ENCODE measurements at regions not wholly inside any gene's neighbourhood (a gene's known extent, or its start where the extent isn't known, plus 50 kb on each side); places are given as distances from the start of the nearest gene placed in this dataset.

DNA sequence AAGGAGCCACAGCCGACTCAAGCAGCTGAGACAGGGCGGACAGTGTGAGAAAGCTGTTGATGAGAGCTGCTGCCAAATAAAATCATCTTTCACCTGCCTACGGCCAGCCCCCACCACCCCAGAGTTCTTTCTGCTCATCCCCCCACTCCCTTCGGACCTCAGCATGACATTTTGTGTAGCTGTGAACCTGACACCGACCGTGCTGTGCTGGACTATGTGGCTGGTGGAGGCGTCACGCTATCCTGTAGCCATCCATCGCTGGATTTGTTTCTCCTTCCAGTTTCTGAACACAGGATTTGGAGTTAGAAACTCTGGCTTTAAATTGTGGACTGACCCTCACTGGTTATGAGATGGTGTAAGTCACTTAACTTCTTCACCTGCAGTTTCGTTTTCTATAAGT, 317.3 kb downstream of the DCDC2C start:
- intact Hi-C loops (cut with micrococcal nuclease), result no loop called here
- TF ChIP-seq, protein P1, sequence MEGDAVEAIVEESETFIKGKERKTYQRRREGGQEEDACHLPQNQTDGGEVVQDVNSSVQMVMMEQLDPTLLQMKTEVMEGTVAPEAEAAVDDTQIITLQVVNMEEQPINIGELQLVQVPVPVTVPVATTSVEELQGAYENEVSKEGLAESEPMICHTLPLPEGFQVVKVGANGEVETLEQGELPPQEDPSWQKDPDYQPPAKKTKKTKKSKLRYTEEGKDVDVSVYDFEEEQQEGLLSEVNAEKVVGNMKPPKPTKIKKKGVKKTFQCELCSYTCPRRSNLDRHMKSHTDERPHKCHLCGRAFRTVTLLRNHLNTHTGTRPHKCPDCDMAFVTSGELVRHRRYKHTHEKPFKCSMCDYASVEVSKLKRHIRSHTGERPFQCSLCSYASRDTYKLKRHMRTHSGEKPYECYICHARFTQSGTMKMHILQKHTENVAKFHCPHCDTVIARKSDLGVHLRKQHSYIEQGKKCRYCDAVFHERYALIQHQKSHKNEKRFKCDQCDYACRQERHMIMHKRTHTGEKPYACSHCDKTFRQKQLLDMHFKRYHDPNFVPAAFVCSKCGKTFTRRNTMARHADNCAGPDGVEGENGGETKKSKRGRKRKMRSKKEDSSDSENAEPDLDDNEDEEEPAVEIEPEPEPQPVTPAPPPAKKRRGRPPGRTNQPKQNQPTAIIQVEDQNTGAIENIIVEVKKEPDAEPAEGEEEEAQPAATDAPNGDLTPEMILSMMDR (IDR thresholded peaks at IDR 0.05), result no peak

DNA sequence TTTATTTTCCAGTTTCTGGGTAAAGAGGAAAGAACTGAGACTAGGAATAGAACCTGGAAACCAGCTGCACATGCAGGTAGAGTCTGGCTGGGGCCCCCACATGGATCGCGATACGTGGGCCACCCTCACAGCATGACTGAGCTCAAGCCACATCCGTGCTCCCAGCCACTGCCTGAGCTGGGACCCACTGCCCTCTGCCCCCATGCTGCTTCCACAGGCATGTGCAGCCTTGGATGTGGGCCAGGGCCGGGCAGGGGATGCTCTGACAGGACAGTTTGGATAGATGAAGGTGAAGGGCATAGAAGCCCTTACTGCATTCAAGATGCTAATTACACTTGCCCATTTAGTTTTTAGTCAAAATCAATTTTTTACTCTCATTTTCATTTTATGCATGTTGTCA, 321.2 kb downstream of the DCDC2C start:
- intact Hi-C loops (cut with micrococcal nuclease), result no loop called here
- H3K27me3 Mint-ChIP-seq, result no peaks in the 10 kb centered on the region
- H3K27ac Mint-ChIP-seq, result no peak overlapping the region
- CTCF ChIA-PET, result no interaction called here
- POLR2A ChIA-PET, result no interaction called here
- no peaks in the 10 kb centered on the region for H3K36me3 Mint-ChIP-seq (ENCODE audit: low read depth)
- ATAC-seq (ENCODE audit: low read depth), result no peak
- H3K4me1 Mint-ChIP-seq, result no peaks in the 10 kb centered on the region
- TF ChIP-seq, protein P1 (IDR thresholded peaks at IDR 0.05), result no peak
- H3K9me3 Mint-ChIP-seq, result peaks cover 7% of the 10 kb centered on the region
- H3K4me3 Mint-ChIP-seq, result no peak overlapping the region
- DNase-seq, result no peak

More for the DNA sequence above, 317.3 kb downstream of the DCDC2C start:
- Mint-ChIP-seq H3K27ac (no peak overlapping the region), H3K9me3 (peaks cover 12% of the 10 kb centered on the region), H3K36me3 (ENCODE audit: low read depth) (no peaks in the 10 kb centered on the region), H3K4me3 (no peak overlapping the region), H3K4me1 (no peaks in the 10 kb centered on the region), H3K27me3 (no peaks in the 10 kb centered on the region)
- ATAC-seq (ENCODE audit: low read depth) (no peak), DNase-seq (no peak)
- ChIA-PET CTCF (no interaction called here), POLR2A (no interaction called here)

DNA sequence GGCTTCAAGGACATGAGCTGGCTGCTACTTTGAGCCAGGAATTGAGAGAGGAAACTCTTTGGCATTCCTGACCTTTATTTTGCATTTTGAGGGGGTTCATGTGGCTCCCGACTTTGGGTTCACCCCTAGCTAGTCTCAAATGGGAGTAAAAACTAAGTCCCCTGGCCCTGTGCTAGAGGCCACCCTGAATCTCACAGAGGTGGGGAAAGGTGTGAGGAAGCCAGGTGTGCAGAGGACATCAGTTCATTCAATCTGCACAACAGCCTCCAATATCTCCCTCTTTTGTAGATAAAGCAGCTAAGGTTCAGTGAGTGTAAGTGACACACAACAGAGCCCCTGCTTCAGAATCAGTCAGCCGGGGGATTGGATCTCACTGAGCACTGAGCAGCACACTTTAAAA, 325.7 kb downstream of the DCDC2C start:
- intact Hi-C loops (cut with micrococcal nuclease), result no loop called here
- no peak overlapping the region for H3K4me3 Mint-ChIP-seq
- no peak overlapping the region for H3K27ac Mint-ChIP-seq

DNA sequence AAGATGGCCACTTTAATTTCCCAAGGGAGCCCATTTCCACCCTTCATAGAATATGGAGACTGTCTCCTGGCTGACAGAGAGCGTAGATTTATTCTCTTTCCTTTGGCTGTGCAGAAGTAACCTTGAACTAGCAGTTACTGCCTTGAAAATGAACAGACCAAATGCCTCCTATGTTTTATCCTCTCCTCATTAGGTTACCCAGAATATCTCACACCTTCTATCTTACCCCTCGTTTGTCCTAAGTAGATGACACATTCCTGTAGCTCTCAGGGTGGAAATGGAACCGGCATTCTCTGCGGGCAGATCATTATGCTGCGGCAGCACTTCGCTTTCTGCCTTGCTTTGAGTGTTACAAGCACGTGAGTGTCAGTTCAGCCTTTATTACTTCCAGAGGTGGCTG, 336.5 kb downstream of the DCDC2C start:
- H3K9me3 Mint-ChIP-seq, result peaks cover 10% of the 10 kb centered on the region
- ChIA-PET POLR2A (no interaction called here), CTCF (no interaction called here)

More for the DNA sequence above, 325.7 kb downstream of the DCDC2C start:
- H3K4me1 Mint-ChIP-seq, result no peaks in the 10 kb centered on the region
- ChIA-PET CTCF (interaction anchor here (0.6 kb wide), 1 partner anchor 26 kb away, joined by 3 read pairs; no protein-coding TSS in a partner anchor), POLR2A (no interaction called here)
- TF ChIP-seq, protein P1 (IDR thresholded peaks at IDR 0.05), result no peak
- H3K36me3 Mint-ChIP-seq (ENCODE audit: low read depth), result no peaks in the 10 kb centered on the region
- no peak for ATAC-seq (ENCODE audit: low read depth)
- H3K9me3 Mint-ChIP-seq, result peaks cover 7% of the 10 kb centered on the region
- no peaks in the 10 kb centered on the region for H3K27me3 Mint-ChIP-seq
- DNase-seq, result no peak

DNA sequence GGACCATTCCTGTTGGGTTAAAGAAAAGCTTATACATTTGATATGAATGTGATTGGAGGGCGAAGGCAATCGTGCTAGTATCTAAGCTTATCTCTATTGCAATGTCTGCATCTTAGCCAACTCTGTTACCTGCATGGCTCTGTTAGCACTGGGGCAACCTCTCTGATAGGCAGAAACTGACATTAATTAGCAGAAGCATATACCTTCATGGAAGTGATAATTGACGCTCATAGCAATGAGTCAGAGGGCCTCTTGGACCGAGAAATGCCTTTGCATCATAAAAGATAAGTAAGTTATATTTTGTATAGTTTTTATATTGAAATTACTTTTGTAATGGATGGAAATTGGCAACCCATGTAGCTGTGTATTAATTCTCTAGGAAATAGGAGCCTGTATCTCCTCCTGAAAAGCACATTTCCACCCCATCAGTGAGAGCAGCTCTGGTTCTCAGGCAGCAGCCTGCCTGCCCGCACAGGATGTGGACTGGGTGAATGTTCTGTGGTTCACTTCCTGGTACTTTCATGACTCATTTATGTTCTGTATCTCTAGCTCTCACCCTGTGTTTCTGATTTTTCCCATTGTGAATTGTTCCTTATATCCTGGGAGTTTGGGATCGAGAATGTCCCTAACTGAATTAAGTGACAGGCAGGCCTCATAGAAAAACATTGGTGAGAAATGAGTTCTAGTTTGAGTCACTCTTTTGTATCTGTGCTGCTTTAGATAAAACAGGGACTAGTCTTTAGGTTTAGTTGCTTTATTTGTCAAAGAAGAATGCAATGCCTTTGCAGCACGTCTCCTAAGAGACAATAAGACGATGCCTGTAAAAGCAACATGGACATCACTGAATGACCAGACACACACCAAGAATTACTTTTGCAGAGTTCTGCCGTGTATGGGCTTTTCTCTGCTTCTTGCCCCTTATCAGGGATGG, 344.9 kb downstream of the DCDC2C start:
- Mint-ChIP-seq H3K9me3 (no peaks in the 10 kb centered on the region), H3K4me1 (no peaks in the 10 kb centered on the region), H3K36me3 (ENCODE audit: low read depth) (no peaks in the 10 kb centered on the region), H3K27ac (no peak overlapping the region), H3K27me3 (no peaks in the 10 kb centered on the region), H3K4me3 (no peak overlapping the region)
- ATAC-seq (ENCODE audit: low read depth) (no peak), DNase-seq (no peak)
- CTCF ChIA-PET, result no interaction called here
- POLR2A ChIA-PET, result no interaction called here
- intact Hi-C loops (cut with micrococcal nuclease), result no loop called here
- TF ChIP-seq, protein P1 (IDR thresholded peaks at IDR 0.05), result no peak

More for the DNA sequence above, 336.5 kb downstream of the DCDC2C start:
- intact Hi-C loops (cut with micrococcal nuclease), result no loop called here
- ATAC-seq (ENCODE audit: low read depth), result no peak
- H3K4me1 Mint-ChIP-seq, result no peaks in the 10 kb centered on the region
- H3K27me3 Mint-ChIP-seq, result no peaks in the 10 kb centered on the region
- H3K27ac Mint-ChIP-seq, result no peak overlapping the region
- TF ChIP-seq, protein P1 (IDR thresholded peaks at IDR 0.05), result no peak
- no peak overlapping the region for H3K4me3 Mint-ChIP-seq
- no peaks in the 10 kb centered on the region for H3K36me3 Mint-ChIP-seq (ENCODE audit: low read depth)
- no peak for DNase-seq

Measured in activated B cell treated with CpG ODN at 0.5 μM for 24 hours (primary cell).